GM21528 (cell line): ENCODE measurements at regions not wholly inside any gene's neighbourhood (a gene's known extent, or its start where the extent isn't known, plus 50 kb on each side); places are given as distances from the start of the nearest gene placed in this dataset.

Source experiments
- ATAC-seq: cut with Tn5 transposase; IDR thresholded peaks from one replicate; pipeline ENCODE4 v1.9.1; 2021; ENCODE audit warnings: mild to moderate bottlenecking, moderate library complexity; ENCODE audit not compliant: unreplicated experiment, low FRiP score

- no peak for ATAC-seq
These were observed 205.5 kb downstream of the NDFIP2 start for GRCh38 chr13:79686441-79686840.

DNA sequence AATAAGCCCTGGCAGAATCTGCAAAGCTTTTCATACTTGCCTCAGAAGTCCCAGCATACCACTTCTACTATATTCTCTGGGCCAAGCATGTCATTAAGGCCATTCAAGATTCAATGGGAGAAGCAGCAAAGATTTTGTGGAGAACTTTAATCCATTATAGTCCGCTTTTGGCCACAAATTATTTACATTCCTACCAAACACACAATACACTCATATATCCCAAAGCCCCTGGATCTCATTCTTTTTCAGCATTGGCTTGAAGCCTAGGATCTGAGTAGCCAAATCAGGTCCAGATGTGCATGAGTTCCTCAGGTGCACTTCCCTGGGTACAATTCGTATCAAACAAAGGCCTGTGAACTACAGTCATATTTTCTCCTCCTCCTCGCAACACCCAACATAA lies 203.4 kb downstream of the NDFIP2 start:
- no peak for ATAC-seq

GRCh38 chr13:79682164-79682563 lies 201.2 kb downstream of the NDFIP2 start:
- ATAC-seq: no peak

GRCh38 chr13:79681069-79681468 lies 200.1 kb downstream of the NDFIP2 start:
- no peak for ATAC-seq

GRCh38 chr13:79680485-79680884 lies 199.5 kb downstream of the NDFIP2 start:
- ATAC-seq: no peak

GRCh38 chr13:79679334-79679733 lies 198.4 kb downstream of the NDFIP2 start:
- ATAC-seq: peak; percentile 81

DNA sequence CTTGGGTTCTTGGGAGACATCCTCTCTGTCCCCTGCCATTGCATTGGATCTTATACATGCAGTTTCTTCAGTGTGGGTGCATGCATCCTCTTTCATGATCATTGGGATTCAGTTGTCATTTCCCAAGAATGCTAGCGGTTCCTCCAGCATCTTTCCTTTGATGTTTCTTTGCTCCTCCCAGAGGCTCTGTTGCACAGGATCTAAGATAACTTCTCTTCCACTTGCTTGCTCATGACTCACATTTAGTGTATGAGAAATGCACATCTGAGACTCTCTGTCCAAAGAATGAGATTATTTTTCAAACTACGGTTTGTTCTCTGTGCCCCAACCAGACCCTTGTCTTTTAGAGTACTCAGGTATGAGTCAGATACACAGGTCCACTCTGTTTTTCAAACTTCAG lies 197.1 kb downstream of the NDFIP2 start:
- ATAC-seq: no peak

GRCh38 chr13:79675931-79676660 lies 195.1 kb downstream of the NDFIP2 start:
- ATAC-seq: no peak

GRCh38 chr13:79674765-79675515 lies 194.0 kb downstream of the NDFIP2 start:
- ATAC-seq: no peak

GRCh38 chr13:79673993-79674377 lies 193.0 kb downstream of the NDFIP2 start:
- ATAC-seq: no peak

- no peak for ATAC-seq
These were observed 192.5 kb downstream of the NDFIP2 start for GRCh38 chr13:79673310-79673992.

DNA sequence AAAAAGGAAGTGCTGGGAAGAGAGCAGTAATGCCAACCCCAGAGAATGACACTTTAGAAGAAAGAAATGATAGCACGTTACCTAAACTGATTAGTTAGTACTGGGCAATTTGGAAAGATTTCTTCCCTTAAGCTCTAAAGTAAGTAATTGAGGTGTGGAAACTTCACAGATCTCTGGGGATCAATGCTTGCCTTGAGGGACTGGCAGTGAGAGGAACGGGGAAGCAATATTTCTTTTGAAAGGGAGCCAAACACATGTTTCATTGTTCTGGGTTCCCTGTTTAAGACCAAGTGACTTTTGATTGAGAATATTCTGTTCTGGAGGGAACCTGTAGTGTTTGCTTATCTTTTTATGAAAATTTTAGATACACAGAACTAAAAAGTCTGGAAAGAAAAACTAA lies 190.5 kb downstream of the NDFIP2 start:
- no peak for ATAC-seq

DNA sequence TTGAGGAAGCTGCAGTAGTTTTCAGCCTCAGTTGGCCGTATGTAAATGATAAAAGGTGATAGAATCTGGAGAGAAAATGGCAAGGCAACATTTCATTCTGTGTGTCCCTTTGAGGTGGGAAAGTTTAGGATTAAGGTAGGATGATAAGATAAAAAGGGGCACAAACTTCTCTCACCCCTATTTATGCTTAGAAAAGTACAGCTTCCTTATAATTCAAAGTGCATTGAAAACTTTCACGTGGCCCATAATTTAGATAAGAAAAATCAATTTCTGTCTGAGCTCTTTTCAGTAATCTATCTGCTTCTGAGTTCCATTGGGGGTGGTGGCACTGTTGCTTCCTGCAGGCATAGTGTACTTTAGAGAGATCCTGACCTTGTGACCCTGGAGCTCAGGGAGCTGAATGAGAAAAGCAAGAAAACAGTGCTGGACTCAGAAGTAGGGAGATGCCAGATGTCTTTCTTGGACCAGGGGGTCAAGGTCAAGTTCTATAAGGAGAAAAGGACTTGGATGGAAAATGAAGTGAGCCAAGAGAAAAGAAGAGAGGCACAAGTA lies 187.3 kb downstream of the NDFIP2 start:
- no peak for ATAC-seq

DNA sequence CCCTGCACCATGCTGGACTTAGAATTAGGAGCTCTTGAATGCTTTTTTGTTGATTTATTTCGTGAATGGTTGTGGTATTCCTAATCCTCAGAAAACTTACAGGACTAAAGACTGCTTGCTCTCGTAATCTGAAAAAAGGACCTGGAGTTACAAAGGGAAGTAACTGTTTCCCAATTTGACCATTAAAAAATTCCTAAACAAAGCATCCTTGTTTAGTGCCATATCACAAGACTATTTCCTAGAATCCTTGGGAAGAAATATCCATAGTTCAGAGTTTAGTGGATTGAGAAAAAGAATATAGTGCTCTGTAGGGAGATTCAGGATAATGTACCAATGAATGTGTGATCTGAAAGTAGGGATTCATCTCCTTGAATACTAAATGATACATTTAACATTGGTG lies 186.8 kb downstream of the NDFIP2 start:
- ATAC-seq: no peak

DNA sequence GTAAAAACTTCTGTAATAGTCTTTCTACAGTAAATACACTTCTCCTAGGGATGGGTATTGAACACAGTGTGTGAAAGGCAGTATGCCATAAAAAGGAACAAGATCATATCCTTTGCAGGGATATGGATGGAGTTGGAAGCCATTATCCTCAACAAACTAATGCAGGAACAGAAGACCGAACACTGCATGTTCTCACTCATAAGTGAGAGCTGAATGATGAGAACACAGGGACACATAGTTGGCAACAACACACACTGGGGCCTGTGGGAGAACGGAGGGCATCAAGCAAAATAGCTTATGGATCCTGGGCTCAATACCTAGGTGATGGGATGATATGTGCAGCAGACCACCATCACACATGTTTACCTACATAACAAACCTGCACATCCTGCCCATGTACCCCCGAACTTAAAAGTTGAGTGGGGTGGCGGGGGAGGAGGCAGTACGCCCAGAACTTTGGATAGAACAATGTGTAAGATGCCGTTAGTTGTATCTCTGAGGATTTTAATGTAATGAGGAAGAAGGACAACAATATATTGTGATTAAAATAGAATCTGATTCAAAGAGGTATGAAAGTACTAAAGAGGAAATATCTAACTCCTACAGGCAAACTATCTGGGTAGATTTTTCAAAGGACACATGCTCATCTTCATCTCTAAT lies 183.2 kb downstream of the NDFIP2 start:
- ATAC-seq: no peak

DNA sequence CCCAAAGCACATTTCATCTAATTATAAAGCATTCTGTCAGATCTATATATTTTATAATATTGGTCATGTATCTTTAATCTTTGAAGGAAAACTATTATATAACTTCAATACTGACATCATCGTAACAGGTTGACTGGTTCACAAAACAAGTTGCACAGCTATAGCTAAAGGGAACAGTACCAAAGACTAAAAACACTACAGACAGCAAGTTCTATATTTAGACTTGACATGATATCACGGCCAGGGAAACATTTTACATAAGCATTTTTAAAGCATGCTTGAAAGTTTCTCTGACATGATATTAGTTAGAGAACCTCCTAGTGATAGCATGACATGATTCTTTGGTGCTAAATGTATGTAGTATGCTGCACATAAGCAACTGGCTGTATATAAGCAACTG lies 182.5 kb downstream of the NDFIP2 start:
- ATAC-seq: no peak

- ATAC-seq: no peak
These were observed 181.9 kb downstream of the NDFIP2 start for GRCh38 chr13:79662882-79663281.

DNA sequence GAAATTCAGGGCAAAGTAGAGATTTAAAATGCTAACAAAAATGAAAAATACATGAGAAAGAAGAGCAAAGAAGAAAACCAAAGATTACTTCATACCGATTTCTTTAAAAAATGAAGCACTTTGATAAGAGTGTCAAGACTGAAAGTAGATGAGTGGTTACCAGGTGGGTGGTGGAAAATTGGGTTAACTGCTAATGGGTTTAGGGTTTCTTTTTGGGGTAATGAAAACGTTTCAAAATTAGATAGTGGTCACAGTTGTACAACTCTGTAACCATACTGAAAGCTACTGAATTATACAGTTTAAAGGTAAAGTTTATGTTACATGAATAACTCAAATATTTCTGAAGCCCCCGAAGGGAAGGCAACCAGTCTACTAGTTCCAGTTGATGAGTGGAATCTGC lies 179.4 kb downstream of the NDFIP2 start:
- ATAC-seq: peak; percentile 76

DNA sequence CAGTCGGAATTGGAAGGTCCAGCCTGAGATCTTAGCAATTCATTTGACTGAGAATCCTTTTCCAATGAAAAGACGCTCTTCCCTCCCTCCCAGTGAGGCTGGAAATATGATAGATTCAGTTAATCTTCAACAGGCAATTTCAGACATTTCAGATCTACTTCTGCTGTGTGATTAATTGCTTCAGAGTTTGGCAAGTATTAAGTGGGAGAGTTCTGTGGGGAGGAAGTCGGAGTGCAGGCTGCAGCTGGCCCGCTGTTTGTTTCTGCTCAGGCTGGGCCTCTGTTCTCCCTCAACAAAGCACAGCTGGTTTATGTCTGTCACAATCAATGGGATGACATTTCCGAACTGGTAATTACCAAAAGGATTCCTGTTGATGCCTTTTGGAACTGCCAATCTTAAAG lies 178.2 kb downstream of the NDFIP2 start:
- ATAC-seq: no peak

DNA sequence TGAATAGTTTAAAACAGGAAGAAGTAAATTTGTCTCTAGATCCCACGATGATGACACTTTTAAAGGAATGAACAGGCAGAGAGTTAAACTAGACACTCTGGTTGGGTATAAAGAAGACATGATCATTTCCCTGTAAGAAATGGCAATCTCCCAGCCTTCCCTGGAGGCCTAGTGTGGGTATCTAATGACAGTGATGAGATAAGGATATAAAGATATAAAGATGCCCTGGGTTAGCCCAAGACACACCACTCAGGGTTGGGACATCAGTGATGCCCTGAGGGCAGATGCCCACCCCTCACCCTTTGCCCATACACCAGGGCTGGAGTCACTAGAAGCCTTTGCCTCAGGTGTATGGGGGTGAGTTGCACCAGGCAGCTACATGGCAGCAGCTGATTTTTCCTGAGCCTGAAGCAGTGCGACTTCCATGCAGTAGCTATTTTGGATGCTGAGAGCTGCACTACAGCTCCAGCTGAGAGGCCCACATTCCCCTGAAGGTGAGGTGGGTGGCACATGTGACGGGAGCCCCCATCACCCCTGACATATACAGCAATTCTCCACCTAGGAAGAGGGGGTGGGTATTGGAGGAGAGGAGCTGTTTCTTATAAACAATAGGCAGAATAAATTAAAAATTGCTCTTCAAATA lies 177.5 kb downstream of the NDFIP2 start:
- ATAC-seq: no peak
